PC-3 (cell line): ENCODE measurements at regions not wholly inside any gene's neighbourhood (a gene's known extent, or its start where the extent isn't known, plus 50 kb on each side); places are given as distances from the start of the nearest gene placed in this dataset.

Experiments
- CTCF ChIP-seq: fragments of 300-600 bp; sonication (generic); conservative IDR thresholded peaks from 2 replicates; pipeline ENCODE4 v1.5.1; 2017; ENCODE audit warnings: antibody characterized with exemption, low read depth, mild to moderate bottlenecking, low read length
- EZH2phosphoT487 ChIP-seq: fragments of 300-600 bp; sonication (generic); IDR thresholded peaks from 2 replicates; pipeline ENCODE4 v1.6.1; 2018; ENCODE audit warnings: mild to moderate bottlenecking, antibody characterized with exemption, low read length, borderline replicate concordance

GRCh38 chr20:17811628-17811965 is 111.8 kb downstream of the BANF2 start:
- no peak for TF ChIP-seq CTCF
- TF ChIP-seq EZH2phosphoT487, result no peak
